Glomerular visceral epithelial cell (primary cell): ENCODE measurements at regions not wholly inside any gene's neighbourhood (a gene's known extent, or its start where the extent isn't known, plus 50 kb on each side); places are given as distances from the start of the nearest gene placed in this dataset.
"Not testable (repeated sequence)": the region's sequence is repeated elsewhere in the genome, so short reads cannot be mapped to it uniquely, and the experiment has no call there.

Experiments used
- DNase-seq: peaks from one replicate; pipeline ENCODE4 v3.0.0-alpha.2; 2016; ENCODE audit errors: extremely low spot score

DNA sequence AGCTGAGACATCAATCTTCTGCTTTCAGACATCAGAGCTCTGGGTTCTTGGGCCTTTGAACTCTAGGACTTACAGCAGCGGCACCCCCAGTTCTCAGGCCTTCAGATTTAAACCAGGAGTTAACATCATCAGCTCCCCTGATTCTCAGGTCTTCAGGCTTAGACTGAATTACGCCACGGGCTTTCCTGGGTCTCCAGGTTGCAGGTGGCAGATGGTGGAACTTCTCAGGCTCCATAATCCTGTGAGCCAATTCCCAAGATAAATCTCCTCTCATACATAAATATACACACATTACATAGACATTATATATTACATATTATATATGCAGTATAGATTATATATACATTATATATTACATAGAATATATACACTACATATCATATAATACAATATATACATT lies 408.9 kb upstream of the AUTS2 start:
- DNase-seq = no peak

DNA sequence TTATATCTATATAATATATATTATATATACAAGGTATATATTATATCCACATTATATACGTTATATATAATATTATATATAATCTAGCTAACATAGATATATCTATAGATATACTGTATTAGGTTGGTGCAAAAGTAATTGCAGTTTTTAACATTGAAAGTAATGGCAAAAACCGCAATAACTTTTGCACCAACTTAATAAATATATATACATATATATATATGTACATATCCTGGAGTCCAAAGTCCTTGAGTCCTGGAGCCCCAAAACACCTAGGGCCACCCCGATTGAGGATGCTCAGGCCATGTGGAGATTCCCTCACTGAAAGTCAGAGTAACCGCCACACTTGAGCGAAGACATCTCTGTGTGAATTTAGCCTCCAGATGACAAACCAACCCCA lies 408.2 kb upstream of the AUTS2 start:
- no peak for DNase-seq

DNA sequence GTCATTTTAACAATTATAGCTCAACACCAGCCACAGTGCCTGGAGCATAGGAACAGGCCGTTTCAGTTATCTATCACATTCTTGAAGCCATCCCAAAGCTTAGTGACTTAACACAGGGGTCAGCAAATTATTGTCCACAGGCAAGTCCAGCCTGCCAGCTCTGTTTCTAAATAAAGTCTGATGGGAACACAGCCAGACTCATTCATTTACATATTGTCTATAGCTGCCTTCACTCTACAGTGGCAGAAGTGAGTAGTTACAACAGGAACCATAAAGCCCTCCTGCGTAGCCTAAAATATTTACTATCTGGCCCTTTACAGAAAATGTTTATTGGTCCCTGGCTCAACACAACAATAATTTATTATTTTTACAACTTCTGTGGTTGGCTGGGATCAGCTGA lies 407.5 kb upstream of the AUTS2 start:
- DNase-seq = no peak

DNA sequence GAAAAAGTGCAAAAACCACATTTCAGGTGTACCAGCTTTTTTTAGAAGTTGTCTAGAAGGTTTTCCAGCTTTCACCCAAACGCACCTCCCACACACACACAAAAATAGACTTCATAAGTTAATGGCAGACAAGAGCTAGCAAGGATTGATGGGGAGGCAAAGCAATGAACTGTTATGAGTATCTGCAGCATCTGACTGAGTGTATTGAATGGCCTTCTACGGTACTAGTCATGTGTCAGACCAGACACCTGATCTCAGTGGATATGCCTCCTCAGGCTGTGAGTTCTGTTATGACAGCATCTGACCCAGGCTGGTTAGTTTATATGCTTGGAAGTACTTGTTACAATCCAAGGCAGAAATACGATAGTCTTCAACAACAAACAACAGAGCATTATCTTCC lies 406.1 kb upstream of the AUTS2 start:
- DNase-seq = no peak

DNA sequence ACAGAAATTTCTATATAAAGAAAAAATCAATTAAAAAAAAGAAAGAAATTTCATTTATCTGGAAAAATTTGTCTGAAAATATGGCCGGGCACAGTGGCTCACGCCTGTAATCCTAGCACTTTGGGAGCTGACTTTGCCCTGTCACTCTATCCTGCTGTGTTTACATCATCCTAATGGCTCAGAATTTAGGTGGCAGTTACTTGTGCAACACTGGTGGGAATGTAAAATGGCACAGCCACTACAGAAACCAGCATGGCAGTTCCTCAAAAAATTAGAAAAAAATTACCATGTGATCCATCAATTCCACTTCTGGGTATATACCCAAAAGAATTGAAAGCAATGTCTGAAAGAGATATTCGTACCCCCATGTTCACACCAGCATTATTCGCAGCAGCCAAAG lies 405.2 kb upstream of the AUTS2 start:
- DNase-seq = no peak

DNA sequence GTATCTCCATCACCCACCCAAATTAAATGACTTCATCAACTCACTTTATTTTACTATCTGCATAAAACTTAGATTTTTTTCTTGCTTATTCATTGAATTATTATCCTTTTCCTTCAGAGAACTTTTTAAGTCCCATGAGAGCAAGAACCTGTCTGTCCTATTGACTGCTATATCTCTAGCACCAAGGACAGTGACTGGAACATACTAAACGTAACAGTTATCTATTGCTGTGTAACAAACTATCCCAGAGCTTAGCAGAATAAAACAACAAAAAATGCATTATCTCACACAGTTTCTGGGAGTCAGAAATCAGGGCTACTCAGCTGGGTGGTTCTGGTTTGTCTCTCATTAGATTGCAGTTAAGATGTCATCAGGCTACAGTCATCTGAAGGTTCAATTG lies 401.7 kb upstream of the AUTS2 start:
- DNase-seq = no peak

DNA sequence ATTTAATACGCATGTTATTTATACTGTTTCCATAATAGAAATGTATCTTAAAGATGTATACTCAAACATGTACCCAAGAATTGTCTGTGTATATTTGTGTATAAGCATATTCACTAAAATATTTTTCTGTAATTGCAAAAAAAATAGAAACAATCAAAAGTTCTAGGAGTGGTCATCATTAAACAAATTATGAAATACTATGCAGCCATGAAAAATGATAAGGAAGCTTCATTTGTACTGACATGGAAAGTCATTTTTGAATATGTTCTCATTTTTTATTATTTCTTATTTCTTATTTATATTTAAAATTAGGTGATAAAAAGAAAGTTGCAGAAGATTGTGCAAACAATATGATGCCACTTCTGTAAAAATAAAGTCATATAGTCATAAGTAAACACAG lies 400.0 kb upstream of the AUTS2 start:
- DNase-seq = no peak

DNA sequence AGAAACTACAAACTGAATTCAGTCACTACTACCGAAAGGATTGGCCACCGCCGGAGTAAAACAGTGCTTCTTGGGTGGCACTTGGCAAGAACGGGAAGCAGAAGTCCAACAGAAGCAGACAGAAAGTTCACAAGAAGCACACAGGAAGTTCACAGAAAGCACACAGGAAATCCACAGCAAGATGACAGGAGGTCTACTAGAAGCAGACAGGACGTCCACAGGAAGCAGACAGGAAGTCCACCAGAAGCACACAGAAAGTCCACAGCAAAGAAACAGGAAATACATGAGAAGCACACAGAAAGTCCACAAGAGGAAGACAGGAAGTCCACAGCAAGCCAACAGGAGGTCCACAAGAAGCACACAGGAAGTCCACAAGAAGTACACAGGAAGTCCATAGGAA lies 399.2 kb upstream of the AUTS2 start:
- no peak for DNase-seq

DNA sequence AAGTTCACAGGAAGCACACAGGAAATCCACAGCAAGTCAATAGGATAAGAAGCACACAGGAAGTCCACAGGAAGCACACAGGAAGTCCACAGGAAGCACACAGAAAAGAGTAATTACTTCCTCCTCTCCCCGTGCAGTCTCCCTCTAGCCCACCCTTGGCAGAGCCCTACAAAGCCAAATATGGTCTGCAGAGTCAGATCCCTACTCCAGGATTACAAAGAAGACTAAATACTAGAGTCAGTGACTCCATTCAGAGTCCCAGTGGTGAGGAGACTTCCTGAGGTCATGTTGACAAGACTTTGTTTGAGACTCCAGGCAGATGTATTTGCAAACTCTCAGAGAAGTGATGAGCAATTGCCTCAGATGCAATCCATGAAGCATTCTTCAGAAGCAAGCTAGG lies 398.6 kb upstream of the AUTS2 start:
- no peak for DNase-seq

DNA sequence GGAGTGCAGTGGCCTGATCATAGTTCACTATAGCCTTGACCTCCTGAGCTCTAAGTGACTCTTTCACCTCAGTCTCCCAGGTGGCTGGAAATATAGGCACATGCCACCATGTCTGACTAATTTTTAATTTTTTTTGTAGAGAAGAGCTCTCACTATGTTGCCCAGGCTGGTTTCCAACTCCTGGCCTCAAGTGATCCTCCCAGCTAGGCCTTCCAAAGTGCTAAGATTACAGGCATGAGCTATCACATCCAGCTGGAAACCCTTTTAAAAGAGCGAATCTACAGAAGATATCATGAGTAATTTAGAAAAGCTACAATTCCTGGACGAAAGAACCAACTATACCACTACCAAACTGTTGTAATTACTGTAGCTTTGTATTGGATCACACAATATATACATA lies 394.4 kb upstream of the AUTS2 start:
- no peak for DNase-seq

DNA sequence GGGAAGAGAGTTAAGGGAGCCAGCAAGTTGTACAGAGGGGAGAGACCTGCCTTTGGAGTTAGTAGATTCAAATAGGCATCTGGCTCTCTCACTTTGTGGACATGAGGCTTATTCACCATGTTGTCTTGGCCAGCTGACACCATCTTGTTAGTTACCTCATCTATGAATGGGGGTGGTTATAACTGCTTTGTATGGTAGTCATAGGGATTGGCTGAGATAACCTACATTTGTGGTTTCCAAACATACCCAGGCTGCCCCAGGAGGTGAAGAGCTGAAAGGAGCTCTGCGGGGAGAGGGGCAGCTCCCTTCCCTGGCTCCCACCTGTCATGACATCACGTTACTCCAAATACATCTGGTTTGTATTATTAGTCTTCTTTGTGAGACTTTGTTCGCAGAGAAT lies 393.3 kb upstream of the AUTS2 start:
- no peak for DNase-seq

DNA sequence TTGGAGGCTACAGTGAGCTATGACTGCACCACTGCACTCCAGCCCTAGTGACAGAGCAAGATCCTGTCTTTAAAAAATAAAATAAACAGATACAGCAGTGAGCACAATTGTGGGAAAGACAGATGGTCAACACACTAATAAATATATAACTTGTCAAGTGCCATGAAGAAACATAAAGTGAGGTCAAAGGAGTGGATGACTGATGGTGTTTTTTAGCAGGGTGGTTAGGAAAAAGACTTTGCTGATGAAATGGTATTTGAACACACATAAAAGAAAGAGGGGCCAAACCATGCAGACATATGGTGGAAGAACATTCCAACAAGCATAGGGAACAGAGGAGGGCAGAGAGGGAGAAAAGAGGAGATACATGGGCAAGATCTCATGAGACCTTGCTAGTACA lies 392.7 kb upstream of the AUTS2 start:
- DNase-seq = no peak

DNA sequence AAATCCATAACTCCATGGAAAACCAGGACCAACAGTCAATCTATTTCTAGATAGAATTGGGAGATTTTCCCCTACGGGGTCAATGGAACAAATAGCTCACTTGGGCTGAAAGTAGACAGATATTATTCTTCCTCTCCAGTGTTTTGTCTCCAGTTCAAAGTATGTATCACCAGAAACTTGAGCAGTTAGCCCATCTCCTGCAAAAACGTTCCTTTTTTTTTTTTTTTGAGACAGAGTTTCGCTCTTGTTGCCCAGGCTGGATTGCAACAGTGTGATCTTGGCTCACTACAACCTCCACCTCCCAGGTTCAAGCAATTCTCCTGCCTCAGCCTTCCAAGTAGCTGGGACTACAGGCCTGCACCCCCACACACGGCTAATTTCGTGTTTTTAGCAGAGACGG lies 390.0 kb upstream of the AUTS2 start:
- no peak for DNase-seq

DNA sequence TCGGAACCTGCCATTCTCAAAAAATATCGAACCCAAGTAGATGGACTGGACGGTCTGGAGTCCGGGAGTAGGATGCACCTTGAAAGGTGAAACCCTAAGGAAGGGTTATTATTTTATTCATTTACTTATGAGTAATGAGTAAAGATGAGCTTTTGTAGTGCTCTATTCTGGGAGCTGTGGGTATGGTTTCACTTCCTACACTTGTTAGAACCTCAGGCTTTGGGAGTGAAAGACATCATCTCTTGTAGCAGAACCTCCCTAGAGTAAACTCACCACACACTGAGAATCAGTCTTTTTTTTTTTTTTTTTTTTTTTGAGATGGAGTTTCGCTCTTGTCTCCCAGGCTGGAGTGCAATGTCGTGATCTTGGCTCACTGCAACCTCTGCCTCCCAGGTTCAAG lies 389.4 kb upstream of the AUTS2 start:
- no peak for DNase-seq

DNA sequence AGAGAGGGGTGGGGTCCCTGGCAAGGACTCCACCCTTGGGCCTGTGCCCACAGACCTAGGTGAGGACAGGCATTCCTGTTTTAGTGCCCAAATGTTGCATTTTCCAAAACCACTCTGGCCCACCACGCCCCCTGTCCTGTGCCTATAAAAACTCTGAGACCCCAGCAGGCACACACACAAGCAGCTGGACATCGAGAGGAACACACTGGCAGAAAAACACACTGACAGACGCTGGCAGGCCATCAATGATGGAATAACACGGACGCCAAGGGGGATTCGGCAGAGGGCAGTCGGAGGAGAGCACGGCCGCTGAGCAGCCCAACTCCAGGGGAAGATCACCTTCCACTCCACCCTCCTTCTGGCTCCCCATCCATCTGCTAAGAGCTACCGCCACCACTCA lies 386.9 kb upstream of the AUTS2 start:
- no peak for DNase-seq

DNA sequence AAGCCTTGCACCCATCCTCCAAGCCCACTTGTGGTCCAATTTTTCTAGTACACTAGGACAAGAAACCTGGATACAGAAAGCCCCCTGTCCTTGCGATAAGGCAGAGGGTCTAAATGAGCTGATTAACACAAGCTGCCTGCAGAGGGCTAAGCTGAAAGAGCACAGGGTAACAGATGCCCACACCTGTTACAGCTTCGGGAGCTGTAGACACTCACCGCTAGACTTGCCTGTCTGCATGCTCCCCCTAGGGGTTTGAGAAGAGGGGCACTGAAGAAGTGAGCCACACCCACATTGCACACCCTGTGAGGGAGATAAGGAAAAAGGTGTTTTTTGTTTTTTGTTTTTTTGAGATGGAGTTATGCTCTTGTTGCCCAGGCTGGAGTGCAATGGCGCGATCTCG lies 386.5 kb upstream of the AUTS2 start:
- DNase-seq = no peak

DNA sequence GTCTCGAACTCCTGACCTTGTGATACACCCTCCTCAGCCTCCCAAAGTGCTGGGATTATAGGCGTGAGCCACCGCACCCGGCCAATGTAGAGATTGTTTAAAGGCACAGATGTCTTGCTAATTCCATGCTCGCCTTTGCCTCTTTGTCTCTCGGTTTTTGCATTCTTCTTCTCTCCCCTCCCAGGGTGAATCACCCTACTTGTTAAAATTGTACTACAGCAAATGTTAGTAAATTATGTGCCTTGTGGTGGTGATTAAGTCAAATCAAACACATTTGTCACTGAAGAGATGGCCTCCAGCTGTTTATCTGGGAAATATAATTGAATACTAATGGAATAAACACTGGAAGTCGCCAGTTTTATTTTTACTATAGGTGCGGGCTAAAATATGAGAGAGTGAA lies 384.4 kb upstream of the AUTS2 start:
- DNase-seq = no peak

DNA sequence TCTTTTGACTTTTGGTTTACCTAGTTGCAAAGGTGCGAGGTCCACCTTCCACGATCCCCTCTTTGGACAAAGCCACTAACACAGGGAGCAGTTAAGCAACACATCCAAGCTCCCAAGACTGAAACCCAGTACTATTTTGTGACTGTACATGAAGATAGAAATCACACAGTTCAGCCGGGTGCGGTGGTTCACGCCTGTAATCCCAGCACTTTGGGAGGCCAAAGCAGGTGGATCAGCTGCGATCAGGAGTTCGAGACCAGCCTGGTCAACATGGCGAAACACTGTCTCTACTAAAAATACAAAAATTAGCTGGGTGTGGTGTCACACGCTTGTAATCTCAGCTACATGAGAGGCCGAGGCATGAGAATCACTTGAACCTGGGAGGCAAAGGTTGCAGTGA lies 382.8 kb upstream of the AUTS2 start:
- not testable (repeated sequence) for DNase-seq

DNA sequence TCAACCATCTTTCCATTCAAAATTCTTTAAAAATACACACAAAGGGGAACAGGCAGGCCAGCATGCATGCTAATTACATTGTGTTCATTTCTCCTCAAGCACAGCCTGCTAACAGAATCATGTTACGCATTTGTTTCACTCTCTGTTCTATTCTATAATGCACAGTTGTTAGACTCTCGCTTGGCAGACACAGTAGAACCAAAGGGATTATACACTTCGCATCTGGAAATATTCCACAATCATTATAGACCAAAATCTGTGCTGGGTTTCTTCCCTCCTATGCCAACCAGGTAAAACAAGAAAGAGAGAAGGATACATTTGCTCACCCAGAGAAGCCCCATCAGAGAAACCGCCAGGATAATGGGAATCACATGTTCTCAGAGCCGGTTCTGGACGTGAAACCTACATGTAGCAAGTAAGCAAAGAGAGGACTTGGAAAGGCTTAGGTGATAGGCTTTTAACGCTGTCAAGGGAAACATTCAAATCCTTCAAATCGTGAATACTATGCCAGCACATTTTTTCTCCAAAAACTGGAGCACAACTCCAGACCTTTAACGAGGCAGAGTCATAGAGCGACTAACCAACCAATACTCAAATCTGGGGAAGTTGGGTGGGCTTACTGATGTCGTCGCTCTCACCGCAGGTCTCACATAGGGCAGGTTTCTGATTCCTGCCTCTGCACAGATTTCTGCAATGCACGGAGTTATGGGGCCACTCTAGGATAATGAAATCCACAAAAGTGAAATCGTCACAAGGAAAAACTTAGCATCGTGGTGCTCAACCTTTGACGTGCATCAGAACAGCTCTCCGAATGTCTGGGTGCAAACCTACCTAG lies 380.5 kb upstream of the AUTS2 start:
- no peak for DNase-seq

DNA sequence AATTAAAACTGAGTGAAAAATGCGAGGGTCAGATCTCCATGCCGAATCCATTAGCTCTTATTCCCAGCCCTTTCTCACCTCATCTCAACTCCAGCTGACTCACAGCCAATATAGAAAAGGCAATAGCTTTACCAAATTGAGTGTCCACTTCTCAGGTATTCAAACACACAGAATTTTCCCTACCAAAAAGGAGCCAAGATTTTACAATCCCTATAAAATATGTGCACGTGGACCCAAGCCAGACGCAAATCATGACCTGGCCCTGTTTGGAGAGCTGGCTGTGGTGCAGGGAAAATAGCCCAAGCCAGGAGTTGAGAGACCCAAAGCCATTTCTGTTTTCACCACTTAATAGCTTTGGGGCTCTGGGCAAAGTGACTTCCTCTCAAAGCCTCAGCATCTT lies 379.7 kb upstream of the AUTS2 start:
- DNase-seq = no peak

DNA sequence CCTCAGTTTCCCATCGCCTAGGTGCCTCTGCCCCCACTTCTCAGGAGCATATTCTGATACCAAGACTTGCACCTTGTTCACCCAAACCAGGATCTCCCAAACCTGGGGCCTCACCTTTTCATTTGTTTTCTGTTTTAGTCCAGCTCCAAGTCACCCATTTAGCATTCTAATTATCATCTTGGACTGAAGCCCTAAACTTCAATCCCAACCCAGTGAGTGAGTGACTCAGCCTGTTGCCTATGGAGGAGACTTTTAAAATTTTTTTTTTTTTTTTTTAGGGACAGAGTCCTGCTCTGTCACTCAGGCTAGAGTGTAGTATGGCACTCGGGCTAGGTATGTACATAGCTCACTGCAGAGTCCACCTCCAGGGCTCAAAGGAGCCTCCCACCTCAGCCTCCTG lies 378.9 kb upstream of the AUTS2 start:
- DNase-seq = no peak

DNA sequence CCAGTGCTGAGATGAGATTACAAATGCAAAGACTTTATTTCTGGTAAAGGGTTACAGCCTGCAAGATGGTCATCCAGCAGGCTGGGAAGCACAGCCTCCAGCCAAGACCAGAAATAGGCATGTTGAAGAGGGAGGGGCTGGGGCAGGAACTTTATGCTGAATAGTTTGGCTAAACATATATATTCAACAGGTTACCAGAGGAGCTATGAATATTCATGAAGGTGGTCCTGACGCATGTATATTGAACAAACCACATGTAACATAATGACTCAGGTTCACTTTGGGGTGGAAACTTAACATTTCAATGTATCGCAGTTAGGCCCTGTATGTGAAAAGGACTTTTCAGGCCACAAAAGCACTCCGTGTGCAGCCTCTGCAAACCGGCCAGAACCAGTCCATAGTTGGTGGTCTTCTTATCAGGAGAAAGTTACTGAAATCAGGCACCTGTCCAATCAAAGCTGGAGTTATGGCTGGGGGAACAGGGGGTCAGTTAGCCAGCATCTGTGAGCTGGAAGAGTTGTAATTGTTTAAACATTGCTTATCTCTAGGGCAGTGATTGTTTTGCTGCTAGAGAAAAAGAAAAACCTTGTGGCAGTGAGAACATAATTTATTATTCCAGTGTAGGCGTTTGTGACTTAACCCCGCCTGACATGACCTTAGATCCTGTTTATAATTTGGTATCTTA lies 372.9 kb upstream of the AUTS2 start:
- no peak for DNase-seq

DNA sequence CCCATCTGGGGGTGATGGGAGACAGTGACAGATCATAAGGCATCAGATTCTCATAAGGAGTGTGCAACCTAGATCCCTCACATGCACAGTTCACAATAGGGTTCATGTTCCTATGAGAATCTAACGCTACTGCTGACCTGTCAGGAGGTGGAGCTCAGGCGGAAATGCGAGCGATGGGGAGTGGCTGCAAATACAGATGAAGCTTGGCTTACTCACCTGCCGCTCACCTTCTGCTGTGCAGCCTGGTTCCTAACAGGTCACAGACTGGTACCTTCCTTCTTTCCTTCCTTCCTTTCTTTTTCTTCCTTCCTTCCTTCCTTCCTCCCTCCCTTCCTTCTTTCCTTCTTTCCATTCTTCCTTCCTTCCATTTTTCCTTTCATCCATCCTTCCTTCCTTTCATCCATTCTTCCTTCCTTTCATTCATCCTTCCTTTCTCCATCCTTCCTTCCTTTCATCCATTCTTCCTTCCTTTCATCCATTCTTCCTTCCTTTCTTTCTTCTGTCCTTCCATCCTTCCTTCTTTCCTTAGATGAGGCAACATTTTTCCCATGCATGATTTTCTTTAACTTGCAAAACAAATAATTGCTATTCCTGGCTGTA lies 370.0 kb upstream of the AUTS2 start:
- DNase-seq = no peak
